ENCODE measurements at regions not wholly inside any gene's neighbourhood (a gene's known extent, or its start where the extent isn't known, plus 50 kb on each side); places are given as distances from the start of the nearest gene placed in this dataset.
"Not testable (repeated sequence)": the region's sequence is repeated elsewhere in the genome, so short reads cannot be mapped to it uniquely, and the experiment has no call there.

- DNase-seq (ENCODE audit: low spot score) = no peak
Measured at GRCh38 chr3:3446251-3446650, 266.8 kb upstream of the CRBN start.

- no peak for DNase-seq (ENCODE audit: low spot score)
Measured at GRCh38 chr3:3443482-3443881, 264.0 kb upstream of the CRBN start.

GRCh38 chr3:3433711-3434110 is 254.2 kb upstream of the CRBN start:
- DNase-seq (ENCODE audit: low spot score) = no peak

- no peak for DNase-seq (ENCODE audit: low spot score)
Measured at GRCh38 chr3:3429841-3430240, 250.3 kb upstream of the CRBN start.

GRCh38 chr3:3407707-3408106 is 228.2 kb upstream of the CRBN start:
- DNase-seq (ENCODE audit: low spot score) = not testable (repeated sequence)

GRCh38 chr3:3405131-3405530 is 225.6 kb upstream of the CRBN start:
- no peak for DNase-seq (ENCODE audit: low spot score)

GRCh38 chr3:3403700-3404099 is 224.2 kb upstream of the CRBN start:
- DNase-seq (ENCODE audit: low spot score) = no peak

GRCh38 chr3:3392946-3393345 is 213.5 kb upstream of the CRBN start:
- no peak for DNase-seq (ENCODE audit: low spot score)

GRCh38 chr3:3383461-3383860 is 204.0 kb upstream of the CRBN start:
- DNase-seq (ENCODE audit: low spot score) = no peak

GRCh38 chr3:3372210-3372777 is 192.8 kb upstream of the CRBN start:
- no peak for DNase-seq (ENCODE audit: low spot score)

GRCh38 chr3:3368306-3368705 is 188.8 kb upstream of the CRBN start:
- no peak for DNase-seq (ENCODE audit: low spot score)

- DNase-seq (ENCODE audit: low spot score) = no peak
Measured at GRCh38 chr3:3366386-3366785, 186.9 kb upstream of the CRBN start.

GRCh38 chr3:3365716-3366115 is 186.2 kb upstream of the CRBN start:
- no peak for DNase-seq (ENCODE audit: low spot score)

- DNase-seq (ENCODE audit: low spot score) = no peak
Measured at GRCh38 chr3:3356846-3357245, 177.4 kb upstream of the CRBN start.

GRCh38 chr3:3355442-3355841 is 176.0 kb upstream of the CRBN start:
- no peak for DNase-seq (ENCODE audit: low spot score)

GRCh38 chr3:3353153-3353552 is 173.7 kb upstream of the CRBN start:
- DNase-seq (ENCODE audit: low spot score) = no peak

- no peak for DNase-seq (ENCODE audit: low spot score)
Measured at GRCh38 chr3:3351226-3351625, 171.7 kb upstream of the CRBN start.

- DNase-seq (ENCODE audit: low spot score) = not testable (repeated sequence)
Measured at GRCh38 chr3:3347056-3347455, 167.6 kb upstream of the CRBN start.

GRCh38 chr3:3346556-3346955 is 167.1 kb upstream of the CRBN start:
- DNase-seq (ENCODE audit: low spot score) = no peak

GRCh38 chr3:3342141-3342540 is 162.7 kb upstream of the CRBN start:
- no peak for DNase-seq (ENCODE audit: low spot score)

GRCh38 chr3:3340965-3341895 is 161.7 kb upstream of the CRBN start:
- DNase-seq (ENCODE audit: low spot score) = no peak

- no peak for DNase-seq (ENCODE audit: low spot score)
Measured at GRCh38 chr3:3340526-3340925, 161.0 kb upstream of the CRBN start.

- no peak for DNase-seq (ENCODE audit: low spot score)
Measured at GRCh38 chr3:3335903-3336302, 156.4 kb upstream of the CRBN start.

GRCh38 chr3:3334491-3334890 is 155.0 kb upstream of the CRBN start:
- DNase-seq (ENCODE audit: low spot score) = no peak
